HG02852 (cell line): ENCODE measurements at regions not wholly inside any gene's neighbourhood (a gene's known extent, or its start where the extent isn't known, plus 50 kb on each side); places are given as distances from the start of the nearest gene placed in this dataset.

ENCODE experiments used
- ATAC-seq: cut with Tn5 transposase; IDR thresholded peaks from one replicate; pipeline ENCODE4 v1.9.1; 2021; ENCODE audit warnings: mild to moderate bottlenecking, moderate library complexity; ENCODE audit not compliant: unreplicated experiment

DNA sequence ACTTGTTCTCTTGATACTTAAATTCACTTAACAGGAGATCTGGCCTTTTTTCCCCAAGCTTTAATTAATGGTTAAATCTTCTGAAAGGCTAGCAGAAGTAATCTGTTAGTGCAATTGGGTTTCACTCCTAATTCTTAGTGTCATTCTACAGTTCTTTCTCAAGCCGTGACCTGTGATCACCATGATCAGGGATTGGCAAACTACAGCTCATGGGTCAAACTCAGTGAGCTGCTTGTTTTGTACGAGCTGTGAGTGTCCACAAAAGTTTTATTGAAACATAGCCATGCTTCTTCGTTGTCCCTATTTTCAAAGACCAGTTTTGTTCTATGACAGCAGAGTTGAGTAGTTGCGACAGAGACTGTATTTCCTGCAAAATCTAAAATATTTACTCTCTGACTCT, 109.4 kb upstream of the KCNJ15 start:
- ATAC-seq = no peak

DNA sequence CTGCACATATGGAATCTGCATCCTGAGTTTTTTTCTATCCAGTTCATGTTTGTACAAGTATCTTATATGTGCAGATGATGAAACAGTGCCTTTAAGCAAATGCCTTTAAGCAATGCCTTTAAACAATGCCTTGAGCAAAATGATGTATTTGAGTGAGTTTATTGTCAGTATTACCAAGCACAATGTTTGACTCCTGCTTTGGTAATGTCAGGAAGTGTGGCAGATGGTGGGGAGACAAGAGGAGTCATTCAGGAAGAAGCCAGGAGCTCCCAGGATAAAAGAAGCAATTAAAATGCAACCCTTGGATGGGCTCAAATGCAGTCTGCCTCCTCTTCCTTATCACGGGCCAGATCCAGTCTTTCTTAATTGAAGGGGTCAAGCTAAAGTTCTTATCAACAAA, 108.7 kb upstream of the KCNJ15 start:
- no peak for ATAC-seq

DNA sequence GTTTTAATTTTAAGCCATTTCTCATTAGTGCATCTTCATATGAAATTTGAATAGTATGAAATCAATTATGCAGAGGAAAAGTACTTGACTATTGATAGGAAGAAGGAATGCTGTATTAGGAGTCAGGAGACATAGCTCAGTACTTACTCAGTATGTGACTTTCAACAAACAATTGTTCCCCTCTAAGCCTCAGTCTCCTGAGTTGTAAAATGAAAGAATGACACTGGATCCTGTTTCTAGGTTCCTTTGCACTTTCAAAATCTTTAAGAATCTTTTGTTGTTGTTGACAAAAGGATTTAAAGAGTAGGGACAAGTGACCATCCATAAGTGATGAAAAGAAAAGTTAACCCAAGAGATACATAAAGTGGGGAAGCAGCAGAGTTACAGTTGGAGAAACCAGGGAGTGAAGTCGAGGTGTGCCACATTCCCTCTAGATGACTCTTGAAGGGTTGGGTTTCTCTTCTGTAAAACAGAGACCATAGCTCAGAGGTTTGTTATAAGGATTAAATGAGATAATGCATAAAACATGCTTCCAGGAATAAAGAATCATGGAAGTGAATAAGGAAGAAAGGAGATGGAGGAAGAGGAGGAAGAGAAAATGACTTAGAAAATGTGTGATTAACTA, 105.7 kb upstream of the KCNJ15 start:
- no peak for ATAC-seq

DNA sequence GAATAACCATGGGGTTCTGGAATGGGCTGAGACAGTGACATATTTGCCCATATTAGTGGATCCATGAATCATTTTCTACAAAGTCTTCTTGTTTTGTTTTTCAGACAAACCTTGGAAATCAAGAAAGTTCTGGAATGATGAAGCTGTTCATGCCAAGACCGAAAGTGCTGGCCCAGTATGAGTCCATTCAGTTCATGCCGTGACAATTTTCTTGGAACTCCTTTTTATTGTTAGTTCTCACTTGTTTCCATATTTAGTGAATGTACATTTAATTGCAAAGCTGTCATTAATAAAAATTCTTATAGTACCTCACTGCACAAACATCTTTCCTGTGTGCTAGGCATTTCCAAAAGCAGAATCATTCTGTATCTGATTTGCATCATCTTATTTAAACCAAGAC, 100.6 kb upstream of the KCNJ15 start:
- no peak for ATAC-seq

DNA sequence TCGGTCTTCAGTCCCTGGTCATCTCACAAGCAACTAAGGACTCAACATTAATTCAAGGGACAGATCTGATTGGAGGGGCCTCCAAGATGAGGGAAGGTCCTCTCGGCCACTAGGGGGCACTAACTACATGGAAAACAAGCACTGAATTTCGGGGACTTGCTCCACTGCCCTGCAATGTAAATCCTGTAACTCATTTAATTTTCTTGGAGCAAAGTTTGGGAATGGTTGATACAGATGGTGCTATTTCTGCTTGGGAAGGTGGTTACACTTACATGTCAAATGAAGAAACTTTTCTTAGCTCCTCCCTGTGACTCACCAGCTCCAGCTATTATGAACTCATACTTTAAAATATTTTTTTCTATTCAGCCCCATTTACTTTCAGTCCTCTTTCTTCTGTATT, 97.4 kb upstream of the KCNJ15 start:
- ATAC-seq = no peak

DNA sequence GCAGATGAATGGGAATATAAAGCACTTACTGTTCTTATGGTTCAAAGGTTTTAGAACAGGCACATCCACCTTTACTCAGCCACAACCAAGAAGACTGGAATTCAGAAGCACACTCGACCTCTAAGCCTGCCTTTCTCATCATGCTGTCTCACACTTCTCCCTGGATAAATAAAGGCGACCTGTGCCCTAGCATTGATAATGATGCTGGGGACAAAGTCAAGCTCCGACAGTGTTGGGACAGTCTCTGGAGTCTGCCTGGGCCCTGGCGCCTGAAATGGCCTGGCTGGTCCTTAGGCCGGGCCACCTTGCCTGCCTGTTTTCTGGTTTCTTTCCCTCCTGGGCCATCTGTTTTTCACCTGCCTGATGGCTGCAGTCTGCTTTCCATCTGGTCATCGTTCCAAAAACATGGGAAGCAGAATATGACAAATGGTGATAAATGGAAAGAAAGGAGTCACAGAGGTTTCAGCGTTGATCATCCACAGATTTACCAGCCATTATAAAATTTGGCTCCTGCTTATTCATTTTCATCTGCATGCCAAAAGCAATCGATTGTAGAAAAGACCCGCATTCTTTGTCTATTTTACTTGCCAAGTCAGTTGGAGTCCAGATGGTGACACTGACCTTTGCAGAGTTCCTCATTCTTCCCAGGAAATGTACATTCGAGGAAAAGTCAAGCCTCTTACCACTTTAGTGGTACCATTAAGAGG, 91.2 kb upstream of the KCNJ15 start:
- ATAC-seq = no peak

DNA sequence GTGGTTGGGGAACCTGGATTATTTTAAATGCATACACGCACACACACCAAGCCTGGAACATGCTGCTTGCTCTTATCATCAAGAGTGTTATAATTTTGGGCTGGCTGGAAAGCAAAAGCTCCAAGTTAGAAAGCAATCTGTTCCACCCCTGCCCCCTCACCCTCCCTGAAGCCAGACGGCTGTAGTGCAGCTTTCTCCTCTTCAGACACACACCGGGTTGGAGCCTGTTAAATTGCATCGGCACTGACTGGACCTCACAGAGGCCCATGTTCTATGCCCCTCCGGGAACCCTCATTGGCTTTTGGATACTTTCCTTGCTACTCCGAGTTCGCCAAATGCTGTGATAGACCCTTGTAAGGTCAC, 90.6 kb upstream of the KCNJ15 start:
- ATAC-seq = no peak

DNA sequence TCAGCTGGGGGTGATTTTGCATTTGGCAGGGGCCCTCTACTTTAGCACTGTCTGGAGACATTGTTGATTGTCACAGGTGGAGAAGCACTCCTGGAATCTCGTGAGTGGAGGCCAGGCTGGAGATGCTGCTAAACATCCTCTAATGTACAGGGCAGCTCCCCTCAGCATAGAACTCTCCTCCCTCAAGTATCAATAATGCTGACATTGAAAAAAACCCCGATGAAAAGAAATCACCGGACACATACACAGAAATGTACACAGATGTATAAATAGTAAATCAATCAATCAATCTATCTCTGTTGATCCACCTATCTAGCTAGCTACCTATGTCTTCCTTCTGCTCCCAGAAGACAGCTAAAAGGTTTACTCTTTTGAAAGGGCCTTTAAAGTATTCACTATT, 89.4 kb upstream of the KCNJ15 start:
- ATAC-seq = no peak

DNA sequence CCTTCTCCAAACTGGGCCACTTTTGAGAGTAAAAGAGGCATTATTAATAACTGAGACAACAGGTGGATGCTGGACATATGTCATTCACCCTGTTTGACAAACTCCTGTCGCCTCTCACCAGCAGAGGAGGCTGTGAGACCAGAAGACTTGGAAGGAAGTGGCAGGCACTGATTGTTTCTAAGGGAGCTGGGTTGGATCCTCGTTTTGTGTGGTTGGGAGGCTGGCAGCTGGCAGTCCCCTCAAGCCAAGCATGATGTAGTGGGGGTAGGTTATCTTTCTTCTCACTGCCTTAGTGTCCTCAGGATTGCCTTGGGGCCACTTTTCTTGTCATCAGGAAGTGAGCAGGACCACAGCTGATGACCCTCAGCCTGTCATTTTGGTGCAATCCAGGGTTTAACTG, 86.5 kb upstream of the KCNJ15 start:
- ATAC-seq = no peak

DNA sequence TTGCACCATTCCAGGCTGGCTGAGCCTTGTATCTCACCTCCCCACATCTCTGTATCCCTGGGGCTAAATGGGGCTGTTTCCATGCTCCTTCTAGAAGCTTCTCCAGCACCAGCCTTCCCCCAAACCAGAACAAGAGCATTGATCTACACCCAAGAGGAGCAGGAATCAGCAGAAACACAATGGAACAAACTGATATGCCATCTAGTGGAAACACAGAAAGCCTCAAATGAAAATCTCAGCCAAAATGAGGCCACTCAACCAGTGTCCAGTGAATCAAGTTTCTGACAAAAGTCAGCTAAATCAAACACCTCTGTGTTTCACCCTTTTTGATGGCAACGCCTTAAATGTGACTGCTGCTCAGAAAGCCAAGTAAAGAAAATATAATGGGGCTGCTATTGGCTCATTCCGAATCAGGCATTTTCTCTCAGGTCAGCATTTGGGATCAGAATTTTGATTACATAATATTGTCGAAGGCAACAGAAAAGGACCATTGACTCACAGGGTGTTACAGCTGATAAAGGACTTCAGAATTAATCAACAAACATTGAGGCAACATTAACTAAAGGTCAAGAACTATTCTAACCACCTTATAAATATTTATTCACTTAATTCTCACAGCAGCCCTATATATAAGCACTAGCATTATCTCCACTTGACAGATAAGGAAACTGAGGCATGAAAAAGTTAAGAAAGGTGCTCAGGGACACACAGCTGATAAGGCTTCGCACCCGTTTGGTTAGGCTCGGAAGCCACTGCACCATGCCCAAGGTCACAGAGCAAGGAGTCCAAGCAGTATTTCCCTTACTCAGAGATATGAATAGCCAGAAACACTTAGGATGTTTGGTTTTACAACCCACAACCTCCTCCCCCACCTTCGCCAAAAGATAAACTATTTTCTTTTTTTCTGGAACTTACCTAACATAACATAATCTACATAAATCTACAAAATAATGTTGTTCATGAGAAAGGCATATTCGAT, 85.8 kb upstream of the KCNJ15 start:
- ATAC-seq = no peak

DNA sequence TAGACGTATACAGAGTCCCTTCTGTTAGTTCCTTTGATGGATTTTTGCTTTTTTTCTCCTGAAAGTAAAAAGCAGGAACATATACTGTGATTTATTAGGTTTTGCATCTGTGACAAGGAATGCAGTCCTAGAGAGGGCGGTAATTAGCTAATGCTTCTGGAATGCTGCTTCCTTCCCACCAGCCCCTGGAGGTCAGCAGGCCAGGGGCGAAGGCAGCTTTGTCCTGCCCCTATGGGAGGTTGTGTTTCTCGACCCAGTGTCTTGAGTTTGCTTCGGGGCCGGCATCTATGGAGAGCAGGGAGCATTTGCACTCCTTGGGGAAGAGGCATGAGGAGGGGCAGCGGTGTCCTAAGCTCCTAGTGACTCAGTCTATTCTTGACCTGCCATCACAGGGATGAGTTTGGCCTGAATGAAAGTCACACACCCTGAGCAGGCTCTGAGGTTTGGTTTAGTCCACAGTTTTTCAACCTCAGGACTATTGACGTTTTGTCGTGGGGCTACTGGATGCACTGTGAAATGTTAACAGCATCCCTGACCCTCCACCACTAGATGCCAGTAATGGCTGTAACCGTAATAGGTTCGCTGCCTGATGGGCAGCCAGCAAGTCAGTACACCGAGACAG, 85.0 kb upstream of the KCNJ15 start:
- ATAC-seq = no peak

DNA sequence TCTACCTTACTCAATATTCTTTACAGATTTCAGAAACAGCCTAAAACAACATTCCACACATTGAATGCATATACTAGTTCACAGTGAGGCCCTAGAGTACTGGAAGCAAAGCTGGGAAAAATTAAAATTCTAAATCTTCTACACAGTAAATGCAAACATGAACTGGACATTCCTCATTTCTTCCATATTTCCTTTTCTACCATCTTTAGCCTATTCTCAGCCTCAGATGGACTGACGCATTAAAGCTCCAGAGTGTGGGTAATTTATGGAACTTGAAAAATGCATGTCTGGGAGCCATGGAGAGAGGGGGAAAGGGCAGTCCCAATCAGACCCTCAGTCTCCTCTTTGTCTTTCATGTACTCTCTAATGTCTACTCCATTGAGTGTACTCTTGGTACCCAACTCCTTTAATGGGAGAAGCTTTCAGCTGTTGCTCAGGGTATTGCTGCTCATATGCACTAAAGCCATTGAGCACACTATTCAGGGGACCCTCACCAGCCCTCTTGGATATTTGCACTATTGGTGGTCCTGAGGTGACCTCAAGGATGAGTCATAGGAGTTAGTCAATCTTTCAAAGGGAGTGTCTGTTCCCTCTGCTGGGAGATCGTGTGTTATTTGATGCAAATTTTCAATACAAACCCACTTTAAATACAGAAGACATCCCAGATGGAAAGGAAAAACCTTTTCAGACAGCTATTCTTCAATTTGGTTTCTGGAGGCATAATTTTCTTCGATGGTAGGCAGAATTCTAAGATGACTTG, 83.3 kb upstream of the KCNJ15 start:
- no peak for ATAC-seq

DNA sequence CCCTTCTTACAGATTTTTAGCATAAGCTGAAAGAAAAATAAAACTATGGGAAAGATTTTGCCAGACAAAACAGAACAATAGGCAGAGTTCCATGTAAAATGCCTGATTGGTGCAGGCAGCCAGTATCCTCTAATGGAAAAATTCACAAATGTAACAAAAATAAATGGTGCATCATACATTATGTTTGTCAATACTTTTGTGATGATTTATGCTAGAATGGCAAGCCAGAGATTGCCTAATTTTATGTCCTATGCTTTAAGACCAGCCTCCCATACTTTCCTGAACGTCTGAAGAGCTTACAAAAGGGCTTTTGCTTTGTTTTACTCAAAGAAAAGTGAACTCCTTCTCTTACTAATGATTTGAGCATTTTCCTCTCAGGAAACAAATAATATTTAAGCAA, 81.5 kb upstream of the KCNJ15 start:
- ATAC-seq = no peak

DNA sequence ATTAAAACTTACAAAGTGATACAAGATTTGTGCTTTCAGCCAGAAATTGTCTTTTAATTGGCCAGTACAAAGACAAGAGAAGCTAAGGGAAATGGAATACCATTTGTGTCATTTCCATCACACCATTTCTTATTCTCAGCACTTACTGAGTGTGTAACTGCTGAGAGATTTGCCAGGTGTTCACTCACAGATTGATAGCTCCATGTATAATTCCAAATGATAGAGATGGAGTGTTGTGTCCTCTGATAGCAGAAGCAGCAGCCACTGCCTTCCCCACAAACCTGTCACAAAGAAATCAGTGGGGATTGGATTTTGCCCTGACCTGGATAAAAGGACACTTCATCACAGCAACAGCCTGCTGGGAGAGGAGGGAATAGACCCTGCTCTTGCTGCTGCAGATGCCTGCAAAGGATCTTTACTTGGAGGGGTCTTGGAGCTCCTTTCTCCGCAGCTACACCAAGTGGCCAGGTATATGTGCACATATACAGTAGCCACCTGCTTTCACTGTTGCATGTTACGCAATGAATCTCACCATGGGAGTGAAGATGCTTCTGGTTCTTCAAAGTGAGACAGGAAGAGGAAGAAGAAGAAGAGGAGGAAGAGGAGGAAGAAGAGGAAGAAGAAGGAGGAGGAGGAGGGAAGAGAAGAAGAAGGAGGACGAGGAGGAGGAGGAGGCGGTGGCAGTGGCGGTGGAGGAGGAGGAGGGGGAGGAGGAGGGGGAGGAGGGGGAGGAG, 78.7 kb upstream of the KCNJ15 start:
- no peak for ATAC-seq

DNA sequence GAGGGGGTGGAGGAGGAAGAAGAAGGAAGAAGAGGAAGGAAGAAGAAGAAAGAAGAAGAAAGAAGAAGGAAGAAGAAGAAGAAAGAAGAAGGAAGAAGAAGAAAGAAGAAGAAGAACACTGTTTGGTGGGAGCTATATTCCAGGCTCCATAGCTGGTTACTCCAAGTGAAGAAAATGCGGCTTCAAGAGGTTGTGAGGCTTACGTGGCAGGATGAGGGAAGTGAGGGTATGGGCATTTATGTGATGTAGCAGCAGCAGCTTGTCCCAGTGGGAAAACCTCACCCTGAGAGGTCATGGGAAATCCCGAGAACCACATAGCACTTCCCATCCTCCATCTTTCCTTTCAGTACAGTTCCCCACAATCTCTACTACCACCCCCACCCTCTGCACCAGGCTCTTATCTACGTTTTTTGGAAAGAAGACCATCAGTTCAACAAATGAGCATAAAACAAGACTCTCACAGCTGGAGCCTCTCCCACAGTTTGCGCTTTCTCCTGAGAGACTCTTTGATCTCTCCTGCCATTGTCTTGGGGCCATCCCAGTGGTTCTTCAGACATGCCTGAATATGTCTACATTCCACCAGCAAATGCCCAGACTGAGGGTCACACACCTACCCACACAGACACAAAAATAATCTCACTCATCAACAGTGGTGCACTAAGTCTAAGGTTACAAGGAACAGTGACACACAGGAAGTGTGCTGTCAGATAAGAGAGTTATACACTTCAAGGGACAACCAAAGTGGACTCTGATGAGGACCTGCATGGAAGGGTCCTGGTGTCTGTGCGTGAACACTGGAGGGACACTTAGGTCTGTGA, 77.9 kb upstream of the KCNJ15 start:
- ATAC-seq = no peak

DNA sequence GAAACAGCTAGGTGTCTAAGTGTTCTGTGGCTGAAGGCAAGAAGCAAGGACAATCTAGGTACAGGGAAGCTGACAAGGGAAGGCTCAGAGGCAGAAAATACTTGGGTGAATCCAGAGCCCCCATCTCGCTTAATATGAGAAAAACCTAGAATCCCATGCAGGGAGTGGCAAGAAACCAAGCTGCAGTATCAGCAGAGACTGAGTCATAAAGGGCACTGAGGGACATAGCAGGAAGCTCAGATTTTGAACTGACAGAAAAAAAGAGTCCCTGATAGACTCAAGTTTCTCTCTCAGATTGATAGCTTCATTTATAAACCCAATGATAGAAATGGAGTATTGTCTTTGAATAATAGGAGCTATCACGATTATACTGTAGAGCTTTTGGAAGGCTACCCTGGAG, 77.3 kb upstream of the KCNJ15 start:
- ATAC-seq = no peak

DNA sequence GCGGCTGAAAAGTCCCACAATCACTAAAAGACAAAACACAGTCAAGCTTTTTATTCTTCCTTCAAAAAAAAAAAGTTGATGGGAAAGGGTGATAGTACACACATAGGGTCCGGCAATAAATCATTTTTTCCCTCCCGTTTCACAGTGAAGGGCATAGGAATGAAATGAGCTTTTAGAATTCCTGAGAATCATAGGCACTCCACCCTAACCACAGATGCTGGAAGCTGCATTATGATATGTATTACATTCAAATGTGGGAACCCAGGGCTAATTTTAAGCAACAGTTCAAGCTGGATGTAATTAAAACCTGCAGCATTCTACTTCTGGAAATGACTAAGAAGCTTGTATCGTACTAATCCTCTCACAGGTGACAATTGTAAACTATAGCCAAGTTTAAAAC, 75.7 kb upstream of the KCNJ15 start:
- no peak for ATAC-seq

DNA sequence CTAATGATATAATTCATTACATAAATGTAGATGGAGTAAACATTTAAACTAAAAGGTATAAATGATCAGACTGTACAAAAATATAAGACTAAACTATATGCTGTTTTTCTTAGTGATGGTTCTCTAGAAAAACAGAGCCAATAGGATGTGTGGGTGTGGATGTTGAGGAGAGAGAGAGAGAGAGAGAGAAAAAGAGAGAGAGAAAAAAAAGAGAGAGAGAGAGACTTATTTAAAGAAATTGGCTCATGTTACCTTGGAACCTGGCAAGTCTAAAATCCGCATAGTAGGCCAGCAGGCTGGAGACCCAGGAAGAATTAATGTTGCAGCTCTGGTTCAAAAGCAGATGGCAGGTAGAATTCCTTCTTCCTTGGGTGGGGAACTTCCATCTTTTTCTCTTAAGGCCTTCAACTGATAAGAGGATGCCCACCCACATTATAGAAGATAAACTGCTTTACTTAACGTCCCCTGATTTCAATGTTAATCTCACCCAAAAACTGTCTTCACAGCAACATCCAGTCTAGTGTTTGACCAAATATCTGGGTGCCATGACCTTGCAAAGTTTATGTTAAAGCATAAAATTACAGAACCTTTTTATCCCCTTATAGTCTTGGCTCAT, 74.3 kb upstream of the KCNJ15 start:
- no peak for ATAC-seq

DNA sequence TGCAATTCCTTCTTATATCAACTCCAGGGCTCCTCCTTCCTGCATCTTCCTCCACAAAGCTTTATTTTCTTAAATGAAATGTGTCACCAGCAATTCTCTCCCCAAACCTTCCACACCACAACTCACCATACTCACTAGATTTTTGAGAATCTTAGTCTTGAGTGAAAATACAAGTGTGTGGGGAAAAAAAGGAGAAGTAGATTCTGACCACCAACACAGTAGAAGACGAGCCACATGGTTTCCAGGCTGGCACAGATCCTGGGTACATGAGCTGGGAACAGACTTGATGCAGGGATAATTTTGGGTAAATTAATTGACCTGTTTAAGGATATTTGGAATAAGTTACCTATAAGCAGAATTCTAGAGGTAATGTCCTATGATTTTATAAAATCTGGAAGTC, 72.8 kb upstream of the KCNJ15 start:
- no peak for ATAC-seq
